ENCODE measurements at regions not wholly inside any gene's neighbourhood (a gene's known extent, or its start where the extent isn't known, plus 50 kb on each side); places are given as distances from the start of the nearest gene placed in this dataset.

- TF ChIP-seq POLR2AphosphoS5 (IDR thresholded peaks at IDR 0.05; ENCODE audit: low read depth, low read length) (no peak), CTCF (IDR thresholded peaks at IDR 0.05 in 2 of 3, conservative IDR thresholded peaks at IDR 0.05 in 1 of 3; ENCODE audit: borderline replicate concordance in 1 of 3, insufficient read depth in 1 of 3, low read depth in 2 of 3, low read length in 2 of 3) (no peak), POLR2A (IDR thresholded peaks at IDR 0.05; ENCODE audit: borderline replicate concordance, extremely low read depth, insufficient read depth, insufficient read length) (no peak), JUND (IDR thresholded peaks at IDR 0.05) (no peak), EZH2 (IDR thresholded peaks at IDR 0.05) (no peak), YY1 (IDR thresholded peaks at IDR 0.05; ENCODE audit: extremely low read depth, insufficient replicate concordance, low read depth, low read length) (no peak), RAD21 (IDR thresholded peaks at IDR 0.05; ENCODE audit: low read depth) (no peak), EGR1 (IDR thresholded peaks at IDR 0.05; ENCODE audit: low read depth) (no peak), SRF (IDR thresholded peaks at IDR 0.05; ENCODE audit: low read depth) (no peak), SIN3A (IDR thresholded peaks at IDR 0.05; ENCODE audit: low read depth) (no peak)
- TF ChIP-seq, protein P1, sequence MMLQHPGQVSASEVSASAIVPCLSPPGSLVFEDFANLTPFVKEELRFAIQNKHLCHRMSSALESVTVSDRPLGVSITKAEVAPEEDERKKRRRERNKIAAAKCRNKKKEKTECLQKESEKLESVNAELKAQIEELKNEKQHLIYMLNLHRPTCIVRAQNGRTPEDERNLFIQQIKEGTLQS (IDR thresholded peaks at IDR 0.05): no peak
- TF ChIP-seq, protein P2, sequence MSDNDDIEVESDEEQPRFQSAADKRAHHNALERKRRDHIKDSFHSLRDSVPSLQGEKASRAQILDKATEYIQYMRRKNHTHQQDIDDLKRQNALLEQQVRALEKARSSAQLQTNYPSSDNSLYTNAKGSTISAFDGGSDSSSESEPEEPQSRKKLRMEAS (IDR thresholded peaks at IDR 0.05): no peak
- TF ChIP-seq, protein P3, sequence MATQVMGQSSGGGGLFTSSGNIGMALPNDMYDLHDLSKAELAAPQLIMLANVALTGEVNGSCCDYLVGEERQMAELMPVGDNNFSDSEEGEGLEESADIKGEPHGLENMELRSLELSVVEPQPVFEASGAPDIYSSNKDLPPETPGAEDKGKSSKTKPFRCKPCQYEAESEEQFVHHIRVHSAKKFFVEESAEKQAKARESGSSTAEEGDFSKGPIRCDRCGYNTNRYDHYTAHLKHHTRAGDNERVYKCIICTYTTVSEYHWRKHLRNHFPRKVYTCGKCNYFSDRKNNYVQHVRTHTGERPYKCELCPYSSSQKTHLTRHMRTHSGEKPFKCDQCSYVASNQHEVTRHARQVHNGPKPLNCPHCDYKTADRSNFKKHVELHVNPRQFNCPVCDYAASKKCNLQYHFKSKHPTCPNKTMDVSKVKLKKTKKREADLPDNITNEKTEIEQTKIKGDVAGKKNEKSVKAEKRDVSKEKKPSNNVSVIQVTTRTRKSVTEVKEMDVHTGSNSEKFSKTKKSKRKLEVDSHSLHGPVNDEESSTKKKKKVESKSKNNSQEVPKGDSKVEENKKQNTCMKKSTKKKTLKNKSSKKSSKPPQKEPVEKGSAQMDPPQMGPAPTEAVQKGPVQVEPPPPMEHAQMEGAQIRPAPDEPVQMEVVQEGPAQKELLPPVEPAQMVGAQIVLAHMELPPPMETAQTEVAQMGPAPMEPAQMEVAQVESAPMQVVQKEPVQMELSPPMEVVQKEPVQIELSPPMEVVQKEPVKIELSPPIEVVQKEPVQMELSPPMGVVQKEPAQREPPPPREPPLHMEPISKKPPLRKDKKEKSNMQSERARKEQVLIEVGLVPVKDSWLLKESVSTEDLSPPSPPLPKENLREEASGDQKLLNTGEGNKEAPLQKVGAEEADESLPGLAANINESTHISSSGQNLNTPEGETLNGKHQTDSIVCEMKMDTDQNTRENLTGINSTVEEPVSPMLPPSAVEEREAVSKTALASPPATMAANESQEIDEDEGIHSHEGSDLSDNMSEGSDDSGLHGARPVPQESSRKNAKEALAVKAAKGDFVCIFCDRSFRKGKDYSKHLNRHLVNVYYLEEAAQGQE (IDR thresholded peaks at IDR 0.05; ENCODE audit: low read depth): no peak
These were observed 508.6 kb downstream of the TNS3 start for GRCh38 chr7:47073284-47073683.
